Erythroblast (primary cell): ENCODE measurements at regions not wholly inside any gene's neighbourhood (a gene's known extent, or its start where the extent isn't known, plus 50 kb on each side); places are given as distances from the start of the nearest gene placed in this dataset.

Source experiments
- DNase-seq, 2 experiments: peaks; one replicate each; lab custom pipeline; 2025; lab: John Stamatoyannopoulos, UW
- GATA1 ChIP-seq: IDR thresholded peaks from 2 replicates; pipeline ENCODE4 v1.6.1; 2011; ENCODE audit warnings: low read depth, mild to moderate bottlenecking, control low read depth, low read length, moderate library complexity
- POLR2A ChIP-seq: IDR thresholded peaks from 2 replicates; pipeline ENCODE4 v1.6.1; 2011; ENCODE audit warnings: mild to moderate bottlenecking, low read length

- DNase-seq = no peak
- TF ChIP-seq GATA1 = no peak
- TF ChIP-seq POLR2A = no peak
Observed at GRCh38 chr1:14441302-14441741, 157.2 kb upstream of the KAZN start.

DNA sequence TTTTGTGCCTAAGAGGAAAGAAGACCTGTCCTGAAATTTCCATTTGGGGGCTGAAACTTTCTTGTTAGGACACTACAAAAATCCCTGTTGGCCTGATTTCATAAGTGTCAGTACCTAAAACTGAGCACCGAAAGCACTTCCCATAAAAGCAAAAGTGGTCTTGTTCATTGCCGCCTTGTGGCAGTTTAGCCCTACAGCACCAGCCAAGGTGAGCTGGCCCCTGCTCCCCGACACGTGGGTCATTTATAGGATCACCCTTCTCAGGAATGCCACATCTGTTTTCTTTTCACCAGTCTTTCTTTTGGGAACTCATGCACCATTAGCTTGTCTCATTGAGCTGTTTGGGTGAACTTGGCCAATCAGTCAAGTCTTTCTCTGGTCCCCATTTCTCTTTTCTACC, 155.8 kb upstream of the KAZN start:
- no peak for TF ChIP-seq POLR2A
- TF ChIP-seq GATA1 = no peak
- no peak for DNase-seq

DNA sequence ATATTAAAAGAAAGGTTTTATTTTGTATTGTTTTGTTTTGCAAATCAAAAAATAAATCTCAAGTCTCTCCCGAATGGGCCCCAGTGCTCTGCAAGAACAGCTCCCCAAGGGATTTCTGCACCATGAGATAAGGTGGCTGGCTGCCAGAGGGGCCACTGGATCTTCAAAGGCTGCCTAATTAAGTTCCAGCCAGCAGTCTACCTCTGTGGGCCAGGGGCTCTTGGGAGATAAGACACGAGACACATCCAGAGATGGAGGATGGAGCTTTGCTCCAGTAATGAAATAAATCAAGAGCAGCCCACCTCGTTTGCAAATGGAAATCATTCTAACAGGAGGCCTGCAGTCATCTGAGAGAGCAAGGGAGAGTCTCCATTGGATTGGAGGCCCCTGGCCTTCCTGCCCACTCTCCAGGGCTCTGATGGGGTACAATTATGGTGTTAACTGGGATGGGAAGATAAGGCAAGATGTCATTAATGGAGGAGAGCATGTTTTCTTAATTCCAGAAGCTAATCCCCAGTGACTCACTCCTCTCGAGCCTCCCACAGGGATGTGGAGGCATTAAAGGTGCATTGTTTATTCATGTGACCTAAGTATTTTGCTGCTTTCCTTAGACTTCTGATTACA, 155.2 kb upstream of the KAZN start:
- TF ChIP-seq POLR2A = no peak
- no peak for TF ChIP-seq GATA1
- DNase-seq = no peak

- TF ChIP-seq GATA1 (no peak), POLR2A (no peak)
- DNase-seq = no peak
Observed at GRCh38 chr1:14451217-14451616, 147.3 kb upstream of the KAZN start.

GRCh38 chr1:14452551-14452950, 145.9 kb upstream of the KAZN start:
- DNase-seq = no peak
- TF ChIP-seq POLR2A = no peak
- no peak for TF ChIP-seq GATA1

DNA sequence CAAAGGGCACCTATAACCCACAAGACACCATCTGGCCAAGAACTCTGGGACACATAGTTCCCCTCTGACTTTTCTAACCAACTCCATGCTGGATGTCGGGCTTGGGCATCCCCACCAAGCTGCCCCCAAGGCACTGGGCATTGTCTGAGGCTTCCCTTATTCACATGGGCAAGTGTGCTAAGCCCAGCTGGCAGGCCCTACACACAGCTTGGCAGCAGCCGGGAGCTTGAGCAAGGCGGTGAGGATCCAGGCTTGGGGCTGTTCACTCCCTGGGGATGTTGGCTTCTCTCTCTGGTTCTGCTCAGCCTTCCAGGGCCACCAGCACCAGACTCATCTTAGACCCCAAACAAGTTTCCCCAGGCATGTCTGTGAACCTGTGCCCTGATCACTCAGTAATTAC, 138.3 kb upstream of the KAZN start:
- no peak for DNase-seq
- TF ChIP-seq GATA1 (no peak), POLR2A (no peak)

GRCh38 chr1:14462851-14463250, 135.6 kb upstream of the KAZN start:
- TF ChIP-seq POLR2A (no peak), GATA1 (no peak)

DNA sequence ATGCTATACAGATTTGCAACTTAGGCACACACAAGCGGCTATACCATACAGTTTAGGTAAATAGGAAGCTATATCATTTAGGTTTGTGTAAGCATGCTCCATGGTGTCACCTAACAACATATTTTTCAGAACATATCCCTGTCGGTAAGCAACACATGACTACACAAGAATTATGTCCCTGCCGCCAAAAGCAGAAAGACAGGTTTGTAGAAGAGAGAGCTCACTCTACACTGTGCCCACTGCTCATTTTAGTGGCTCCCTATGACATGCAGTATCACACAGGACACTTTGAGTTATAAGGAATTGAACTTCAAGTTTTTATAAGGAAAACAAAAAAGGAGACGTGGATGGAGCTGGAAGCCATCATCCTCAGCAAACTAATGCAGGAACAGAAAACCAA, 132.5 kb upstream of the KAZN start:
- no peak for DNase-seq
- TF ChIP-seq GATA1 = no peak

More at GRCh38 chr1:14462851-14463250, 135.6 kb upstream of the KAZN start:
- DNase-seq = no peak

GRCh38 chr1:14467112-14467511, 131.4 kb upstream of the KAZN start:
- TF ChIP-seq POLR2A (no peak), GATA1 (no peak)
- no peak for DNase-seq

DNA sequence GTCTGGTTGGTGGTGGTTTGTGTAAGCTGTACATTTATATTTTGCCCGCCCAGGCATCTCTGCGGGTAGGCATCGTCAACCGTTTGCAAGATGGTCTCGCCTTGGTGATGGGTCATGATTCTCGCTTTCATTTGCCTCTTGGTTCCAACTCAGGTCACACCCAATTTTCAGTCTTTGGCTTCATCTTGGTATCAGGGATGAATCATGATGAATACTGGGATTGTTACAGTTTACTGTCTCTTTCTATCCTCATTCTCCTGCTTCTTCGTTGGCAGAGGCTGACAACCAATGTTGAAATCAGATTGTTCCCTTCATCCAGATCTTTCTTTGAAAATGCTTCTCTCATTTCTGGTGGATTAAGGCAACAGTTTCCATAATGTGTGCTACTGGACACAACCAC, 129.7 kb upstream of the KAZN start:
- no peak for DNase-seq
- TF ChIP-seq POLR2A = no peak

GRCh38 chr1:14470802-14471201, 127.7 kb upstream of the KAZN start:
- no peak for DNase-seq
- TF ChIP-seq POLR2A = no peak
- no peak for TF ChIP-seq GATA1

- no peak for TF ChIP-seq GATA1
- no peak for TF ChIP-seq POLR2A
Observed at GRCh38 chr1:14474856-14475255, 123.6 kb upstream of the KAZN start.

DNA sequence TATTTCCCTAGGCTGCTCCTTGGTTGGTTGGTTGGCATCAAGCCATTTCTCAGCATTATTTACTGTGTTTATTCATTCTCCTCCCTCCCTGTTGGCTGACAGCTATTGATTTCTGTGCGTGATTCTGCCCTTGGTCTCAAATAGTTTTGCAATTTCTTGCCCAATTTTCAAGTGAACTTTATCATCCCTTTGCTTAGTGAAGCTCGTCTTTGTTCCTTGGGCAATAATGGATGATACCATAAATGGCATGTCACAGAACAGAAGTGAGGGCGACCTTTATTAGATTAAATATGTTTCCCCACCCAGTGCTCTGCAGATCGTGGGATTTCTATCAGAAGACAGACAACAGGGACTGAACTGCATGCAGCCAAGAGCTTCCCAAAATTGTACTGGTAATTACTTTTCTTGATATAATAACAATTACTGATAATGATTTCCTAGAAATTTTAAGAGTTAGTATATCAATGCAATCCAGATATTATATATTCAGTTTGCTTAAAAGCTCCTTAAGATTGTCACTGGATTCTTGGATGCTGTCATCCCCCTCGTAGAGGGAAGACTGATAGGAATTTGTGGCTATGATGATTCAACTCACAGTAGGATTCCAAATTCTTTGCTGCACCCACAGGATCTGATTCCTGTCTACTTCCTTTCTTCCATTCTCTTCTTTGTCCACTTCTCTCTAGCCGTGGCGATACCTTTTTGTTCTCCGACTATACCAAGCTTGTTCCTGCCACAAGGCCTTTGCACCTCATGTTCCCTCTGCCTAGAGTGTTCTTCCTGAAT, 122.1 kb upstream of the KAZN start:
- TF ChIP-seq GATA1 = no peak
- TF ChIP-seq POLR2A = no peak
- no peak for DNase-seq

More at GRCh38 chr1:14474856-14475255, 123.6 kb upstream of the KAZN start:
- no peak for DNase-seq

DNA sequence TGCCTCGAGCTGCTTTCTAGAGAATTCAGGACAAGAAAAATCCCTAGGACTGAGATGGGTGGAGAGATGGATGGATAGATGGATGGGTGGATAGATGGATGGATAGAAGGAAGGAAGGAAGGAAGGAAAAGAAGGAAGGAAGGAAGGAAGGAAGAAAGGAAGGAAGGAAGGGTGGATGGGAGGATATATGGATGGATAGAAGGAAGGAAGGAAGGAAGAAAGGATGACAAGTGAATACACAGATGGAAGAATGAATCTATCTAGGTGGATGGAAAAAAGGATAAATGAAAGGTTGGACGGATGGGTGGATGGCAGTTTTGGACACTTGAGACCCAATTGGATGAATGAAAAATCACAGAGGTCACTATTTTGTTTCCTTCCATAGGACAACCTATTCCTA, 120.4 kb upstream of the KAZN start:
- TF ChIP-seq GATA1 (no peak), POLR2A (no peak)
- DNase-seq = no peak
